Neural progenitor cell (in vitro differentiated cells): ENCODE measurements at regions not wholly inside any gene's neighbourhood (a gene's known extent, or its start where the extent isn't known, plus 50 kb on each side); places are given as distances from the start of the nearest gene placed in this dataset.

Experiments
- CTCF ChIP-seq: fragments of 200-600 bp; sonication (generic); IDR thresholded peaks from 2 replicates; pipeline ENCODE4 v1.5.1; 2017; ENCODE audit warnings: antibody characterized with exemption, mild to moderate bottlenecking
- EZH2 ChIP-seq: fragments of 200-600 bp; sonication (generic); IDR thresholded peaks from 2 replicates; pipeline ENCODE4 v1.6.1; 2017; ENCODE audit warnings: antibody characterized with exemption, mild to moderate bottlenecking, moderate library complexity

DNA sequence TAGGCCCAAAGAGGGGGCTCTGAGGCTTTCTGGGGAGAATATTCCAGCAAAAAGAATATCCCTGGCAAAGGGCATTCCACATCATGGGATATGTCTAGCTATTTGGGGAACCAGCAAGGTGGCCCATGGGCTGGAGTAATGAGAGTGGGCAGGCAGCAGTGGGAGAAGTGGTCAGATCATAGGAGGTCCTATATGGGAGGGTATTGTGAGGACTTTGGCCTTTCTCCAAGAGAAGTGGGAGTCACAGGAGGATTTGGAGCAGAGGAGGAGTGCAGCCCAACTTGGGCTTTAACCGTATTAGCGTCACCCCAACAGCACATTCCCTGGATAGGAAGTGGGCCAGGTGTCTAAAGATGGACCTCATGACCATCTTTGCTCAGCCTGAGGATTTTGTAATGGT is 151.4 kb downstream of the ENGASE start:
- TF ChIP-seq CTCF (no peak), EZH2 (no peak)
